Smooth muscle cell (in vitro differentiated cells): ENCODE measurements at regions not wholly inside any gene's neighbourhood (a gene's known extent, or its start where the extent isn't known, plus 50 kb on each side); places are given as distances from the start of the nearest gene placed in this dataset.
"Not testable (repeated sequence)": the region's sequence is repeated elsewhere in the genome, so short reads cannot be mapped to it uniquely, and the experiment has no call there.

Experiments
- DNase-seq: peaks from one replicate; lab custom pipeline; 2025; ENCODE audit not compliant: unreplicated experiment; lab: John Stamatoyannopoulos, UW
- H2AFZ ChIP-seq: fragments of 200-600 bp; sonication (generic); 2 replicates; pipeline ENCODE4 v1.6.0; 2016; ENCODE audit warnings: antibody characterized with exemption, low read depth, mild to moderate bottlenecking
- H3F3A ChIP-seq: fragments of 200-600 bp; sonication (generic); 2 replicates; pipeline ENCODE4 v1.6.0; 2017; ENCODE audit warnings: antibody characterized with exemption, low read depth
- H3K27ac ChIP-seq: fragments of 200-600 bp; sonication (generic); 2 replicates; pipeline ENCODE4 v1.5.1; 2016; ENCODE audit warnings: low read depth, mild to moderate bottlenecking
- H3K27me3 ChIP-seq: fragments of 200-600 bp; sonication (generic); 2 replicates; pipeline ENCODE4 v1.6.1; 2016; ENCODE audit warnings: low read depth, mild to moderate bottlenecking
- H3K36me3 ChIP-seq: fragments of 200-600 bp; sonication (generic); 2 replicates; pipeline ENCODE4 v1.5.1; 2016; ENCODE audit warnings: low read depth
- H3K4me1 ChIP-seq: fragments of 200-600 bp; sonication (generic); 2 replicates; pipeline ENCODE4 v1.5.1; 2016; ENCODE audit warnings: low read depth
- H3K4me2 ChIP-seq: fragments of 200-600 bp; sonication (generic); 2 replicates; pipeline ENCODE4 v1.6.0; 2016; ENCODE audit warnings: mild to moderate bottlenecking
- H3K4me3 ChIP-seq: fragments of 200-600 bp; sonication (generic); 2 replicates; pipeline ENCODE4 v1.5.1; 2016; ENCODE audit warnings: mild to moderate bottlenecking
- H3K79me2 ChIP-seq: fragments of 200-600 bp; sonication (generic); 2 replicates; pipeline ENCODE4 v1.6.0; 2016; ENCODE audit warnings: low read depth, mild to moderate bottlenecking
- H3K9ac ChIP-seq: fragments of 200-600 bp; sonication (generic); 2 replicates; pipeline ENCODE4 v1.6.0; 2016; ENCODE audit warnings: low read depth
- H3K9me3 ChIP-seq: fragments of 200-600 bp; sonication (generic); replicated peaks from 2 replicates; pipeline ENCODE4 v1.5.1; 2016; ENCODE audit warnings: low read depth
- H4K20me1 ChIP-seq: fragments of 200-600 bp; sonication (generic); 2 replicates; pipeline ENCODE4 v1.6.0; 2016; ENCODE audit warnings: low read depth
- WGBS: methylation state at CpG from one replicate; pipeline ENCODE4 v1.1.7; 2016; ENCODE audit warnings: low lambda C conversion rate; 5-methylcytosine and 5-hydroxymethylcytosine counted together
- TF ChIP-seq, protein P1 (sequence below): fragments of 200-600 bp; sonication (generic); IDR thresholded peaks from 2 replicates; pipeline ENCODE4 v1.5.1; 2017; ENCODE audit warnings: borderline replicate concordance, mild to moderate bottlenecking, antibody characterized with exemption; ENCODE audit not compliant: insufficient read depth, poor library complexity, severe bottlenecking

DNA sequence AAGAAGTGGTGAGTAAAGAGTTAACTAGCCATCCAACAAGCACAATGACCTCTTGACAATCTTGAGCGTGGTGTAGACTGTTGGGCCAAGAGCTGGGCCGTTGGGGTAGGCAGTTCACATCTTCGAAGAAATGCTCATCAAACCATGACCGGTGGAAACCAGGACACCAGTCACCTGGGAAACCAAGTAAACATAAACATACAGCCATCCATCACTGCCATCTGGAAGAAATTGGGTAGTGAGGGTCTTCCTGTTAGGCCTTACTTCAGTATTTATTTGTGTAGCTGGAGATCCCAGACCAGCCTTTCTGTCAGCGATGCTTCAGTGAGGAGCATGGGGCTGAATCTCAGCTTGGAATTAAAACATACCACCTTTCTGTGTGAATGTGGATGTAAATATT is 108.1 kb upstream of the HAO2 start:
- H3K9ac ChIP-seq: no peak overlapping the region
- no peaks in the 10 kb centered on the region for H4K20me1 ChIP-seq
- no peak overlapping the region for H3K27ac ChIP-seq
- peaks cover 4% of the 10 kb centered on the region for H3K27me3 ChIP-seq
- no peaks in the 10 kb centered on the region for H3K36me3 ChIP-seq
- H3K4me1 ChIP-seq: no peaks in the 10 kb centered on the region
- no peak overlapping the region for H3K4me3 ChIP-seq
- no peaks in the 10 kb centered on the region for H3K79me2 ChIP-seq
- no peak for DNase-seq
- TF ChIP-seq, protein P1, sequence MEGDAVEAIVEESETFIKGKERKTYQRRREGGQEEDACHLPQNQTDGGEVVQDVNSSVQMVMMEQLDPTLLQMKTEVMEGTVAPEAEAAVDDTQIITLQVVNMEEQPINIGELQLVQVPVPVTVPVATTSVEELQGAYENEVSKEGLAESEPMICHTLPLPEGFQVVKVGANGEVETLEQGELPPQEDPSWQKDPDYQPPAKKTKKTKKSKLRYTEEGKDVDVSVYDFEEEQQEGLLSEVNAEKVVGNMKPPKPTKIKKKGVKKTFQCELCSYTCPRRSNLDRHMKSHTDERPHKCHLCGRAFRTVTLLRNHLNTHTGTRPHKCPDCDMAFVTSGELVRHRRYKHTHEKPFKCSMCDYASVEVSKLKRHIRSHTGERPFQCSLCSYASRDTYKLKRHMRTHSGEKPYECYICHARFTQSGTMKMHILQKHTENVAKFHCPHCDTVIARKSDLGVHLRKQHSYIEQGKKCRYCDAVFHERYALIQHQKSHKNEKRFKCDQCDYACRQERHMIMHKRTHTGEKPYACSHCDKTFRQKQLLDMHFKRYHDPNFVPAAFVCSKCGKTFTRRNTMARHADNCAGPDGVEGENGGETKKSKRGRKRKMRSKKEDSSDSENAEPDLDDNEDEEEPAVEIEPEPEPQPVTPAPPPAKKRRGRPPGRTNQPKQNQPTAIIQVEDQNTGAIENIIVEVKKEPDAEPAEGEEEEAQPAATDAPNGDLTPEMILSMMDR: no peak
- WGBS: 92% methylated on average over 5 of the region's 5 CpGs
- H3K4me2 ChIP-seq: no peak overlapping the region
- H3K9me3 ChIP-seq: no peaks in the 10 kb centered on the region
- no peak overlapping the region for H2AFZ ChIP-seq
- H3F3A ChIP-seq: no peaks in the 10 kb centered on the region

DNA sequence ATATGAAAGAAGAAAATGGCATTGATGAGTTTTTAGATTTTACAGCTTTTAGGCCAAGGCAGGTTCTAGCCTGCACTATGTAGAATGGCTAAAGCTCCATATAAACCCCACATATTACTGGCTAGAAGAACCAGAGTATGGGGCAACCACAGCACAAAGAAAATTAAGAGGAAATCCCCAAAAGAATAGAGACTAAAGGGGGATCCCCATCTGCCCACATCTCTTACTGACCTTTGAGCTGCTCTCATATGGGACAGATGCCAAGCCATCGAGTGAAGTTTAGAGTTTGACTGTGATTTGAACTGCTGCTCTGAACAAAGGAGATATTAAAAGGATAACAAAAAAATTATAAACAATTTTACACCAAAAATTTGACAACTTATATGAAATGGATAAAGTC is 102.2 kb upstream of the HAO2 start:
- 94% methylated on average over 1 of the region's 1 CpG for WGBS
- TF ChIP-seq, protein P1: no peak
- Histone ChIP-seq H2AFZ (no peak overlapping the region), H3K4me1 (no peaks in the 10 kb centered on the region), H3K9me3 (no peaks in the 10 kb centered on the region), H3K36me3 (no peaks in the 10 kb centered on the region), H3K79me2 (no peaks in the 10 kb centered on the region), H3K27ac (no peak overlapping the region), H3K9ac (no peak overlapping the region), H4K20me1 (no peaks in the 10 kb centered on the region), H3K4me2 (no peak overlapping the region), H3K4me3 (no peak overlapping the region), H3K27me3 (peaks cover 4% of the 10 kb centered on the region), H3F3A (no peaks in the 10 kb centered on the region)
- DNase-seq: no peak

DNA sequence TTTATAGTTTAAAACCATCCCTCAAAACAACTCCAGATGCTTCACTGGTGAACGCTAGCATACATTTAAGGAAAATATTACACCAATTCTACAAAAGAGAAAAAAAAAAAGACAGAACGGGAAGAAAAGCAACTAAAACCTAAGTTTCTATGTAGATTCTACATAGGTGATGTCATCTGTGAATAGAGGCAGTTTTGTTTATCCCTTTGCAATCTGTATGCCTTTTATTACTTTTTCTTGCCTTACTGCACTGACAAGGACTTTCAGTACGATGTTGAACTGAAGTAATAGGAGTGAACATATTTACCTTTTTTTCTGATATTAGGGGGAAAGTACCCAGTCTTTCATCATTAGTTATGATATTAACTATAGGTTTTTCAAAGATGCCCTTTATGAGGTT is 101.7 kb upstream of the HAO2 start:
- H3K4me1 ChIP-seq: no peaks in the 10 kb centered on the region
- H4K20me1 ChIP-seq: no peaks in the 10 kb centered on the region

DNA sequence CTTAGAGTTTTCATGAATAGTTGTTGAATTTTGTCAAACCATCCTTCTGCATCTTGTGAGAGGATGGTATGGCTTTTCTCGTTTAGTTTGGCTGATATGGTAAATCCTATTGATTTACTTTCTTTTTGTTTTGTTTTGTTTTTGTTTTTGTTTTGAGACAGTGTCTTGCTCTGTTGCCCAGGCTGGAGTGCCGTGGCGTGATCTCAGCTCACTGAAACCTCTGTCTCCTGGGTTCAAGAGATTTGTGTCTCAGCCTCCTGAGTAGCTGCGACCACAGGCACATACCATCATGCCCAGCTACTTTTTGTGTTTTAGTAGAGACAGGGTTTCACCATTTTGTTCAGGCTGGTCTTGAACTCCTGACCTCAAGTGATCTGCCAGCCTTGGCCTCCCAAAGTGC is 101.3 kb upstream of the HAO2 start:
- 99% methylated on average over 4 of the region's 4 CpGs for WGBS
- not testable (repeated sequence) for H3K36me3 ChIP-seq, H3K4me1 ChIP-seq, H3K9me3 ChIP-seq, H3K27ac ChIP-seq, H3K27me3 ChIP-seq, H3F3A ChIP-seq, H3K4me2 ChIP-seq, H3K9ac ChIP-seq, DNase-seq, H2AFZ ChIP-seq, H3K4me3 ChIP-seq, H3K79me2 ChIP-seq, H4K20me1 ChIP-seq

More for the DNA sequence above, 101.7 kb upstream of the HAO2 start:
- peaks cover 4% of the 10 kb centered on the region for H3K27me3 ChIP-seq
- no peak for DNase-seq
- H3K36me3 ChIP-seq: no peaks in the 10 kb centered on the region
- no peak overlapping the region for H2AFZ ChIP-seq
- H3K9ac ChIP-seq: no peak overlapping the region
- no peak overlapping the region for H3K27ac ChIP-seq
- no peak overlapping the region for H3K4me2 ChIP-seq
- WGBS: 84% methylated on average over 3 of the region's 3 CpGs
- H3F3A ChIP-seq: no peaks in the 10 kb centered on the region
- TF ChIP-seq, protein P1: no peak
- H3K9me3 ChIP-seq: no peaks in the 10 kb centered on the region
- no peak overlapping the region for H3K4me3 ChIP-seq
- no peaks in the 10 kb centered on the region for H3K79me2 ChIP-seq
